SK-N-SH treated with all-trans-retinoic acid at 6 μM for 48 hours (cell line): ENCODE measurements at regions not wholly inside any gene's neighbourhood (a gene's known extent, or its start where the extent isn't known, plus 50 kb on each side); places are given as distances from the start of the nearest gene placed in this dataset.
A peak's percentile ranks its signal among the peaks of the same experiment; 100 is the strongest.
"Not testable (repeated sequence)": the region's sequence is repeated elsewhere in the genome, so short reads cannot be mapped to it uniquely, and the experiment has no call there.

Experiments used
- ATAC-seq: fragments of 200-7000 bp; cut with Tn5 transposase; 3 replicates; pipeline ENCODE4 v1.9.1; 2020; ENCODE audit warnings: mild to moderate bottlenecking, moderate library complexity
- ARNTL ChIP-seq: fragments of 450-650 bp; formaldehyde crosslinking; IDR thresholded peaks from 2 replicates; pipeline ENCODE4 v1.5.0; 2020; ENCODE audit warnings: low read depth, mild to moderate bottlenecking, moderate library complexity, borderline replicate concordance
- BACH2 ChIP-seq: fragments of 250-450 bp; sonication (Bioruptor Pico); IDR thresholded peaks from 2 replicates; pipeline ENCODE4 v1.9.0; 2021; ENCODE audit warnings: mild to moderate bottlenecking, borderline replicate concordance
- CSDC2 ChIP-seq: fragments of 250-450 bp; sonication (Bioruptor Pico); IDR thresholded peaks from 2 replicates; pipeline ENCODE4 v1.5.0; 2020; ENCODE audit warnings: mild to moderate bottlenecking, moderate library complexity
- ESRRG ChIP-seq: fragments of 250-450 bp; sonication (Bioruptor Pico); IDR thresholded peaks from 2 replicates; pipeline ENCODE4 v1.6.1; 2021; ENCODE audit warnings: mild to moderate bottlenecking
- GLIS3 ChIP-seq: fragments of 250-450 bp; sonication (Bioruptor Pico); IDR thresholded peaks from 2 replicates; pipeline ENCODE4 v1.5.0; 2020; ENCODE audit warnings: mild to moderate bottlenecking, moderate library complexity
- ISL1 ChIP-seq: fragments of 250-450 bp; sonication (Bioruptor Pico); IDR thresholded peaks from 2 replicates; pipeline ENCODE4 v2.1.2; 2022; ENCODE audit warnings: mild to moderate bottlenecking, moderate library complexity
- OSR1 ChIP-seq: fragments of 250-450 bp; sonication (Bioruptor Pico); IDR thresholded peaks from 2 replicates; pipeline ENCODE4 v1.8.0; 2022; ENCODE audit warnings: moderate library complexity, mild to moderate bottlenecking, inconsistent platforms
- PPARA ChIP-seq: fragments of 250-450 bp; sonication (Bioruptor Pico); IDR thresholded peaks from 2 replicates; pipeline ENCODE4 v1.5.0; 2020; ENCODE audit warnings: mild to moderate bottlenecking, borderline replicate concordance
- RARB ChIP-seq: fragments of 250-450 bp; sonication (Bioruptor Pico); IDR thresholded peaks from 2 replicates; pipeline ENCODE4 v1.8.0; 2021; ENCODE audit warnings: mild to moderate bottlenecking, moderate library complexity
- SNAI2 ChIP-seq: fragments of 250-450 bp; sonication (Bioruptor Pico); IDR thresholded peaks from 2 replicates; pipeline ENCODE4 v1.5.0; 2020; ENCODE audit warnings: mild to moderate bottlenecking, moderate library complexity
- TCF4 ChIP-seq: fragments of 250-450 bp; sonication (Bioruptor Pico); IDR thresholded peaks from 2 replicates; pipeline ENCODE4 v1.8.0; 2021; ENCODE audit warnings: mild to moderate bottlenecking, moderate library complexity, borderline replicate concordance
- TOX ChIP-seq: fragments of 250-450 bp; sonication (Bioruptor Pico); IDR thresholded peaks from 2 replicates; pipeline ENCODE4 v1.8.0; 2021; ENCODE audit warnings: mild to moderate bottlenecking, moderate library complexity, borderline replicate concordance
- ZC3H10 ChIP-seq: fragments of 250-450 bp; sonication (Bioruptor Pico); IDR thresholded peaks from 2 replicates; pipeline ENCODE4 v1.5.1; 2021; ENCODE audit warnings: mild to moderate bottlenecking, moderate library complexity
- ZFP30 ChIP-seq: fragments of 450-650 bp; formaldehyde crosslinking; IDR thresholded peaks from 2 replicates; pipeline ENCODE4 v1.5.0; 2022; ENCODE audit warnings: mild to moderate bottlenecking, moderate library complexity
- ZNF565 ChIP-seq: fragments of 450-650 bp; formaldehyde crosslinking; conservative IDR thresholded peaks from 2 replicates; pipeline ENCODE4 v1.5.0; 2020; ENCODE audit warnings: low read depth, mild to moderate bottlenecking, moderate library complexity
- ZNF70 ChIP-seq: fragments of 450-650 bp; formaldehyde crosslinking; IDR thresholded peaks from 2 replicates; pipeline ENCODE4 v1.5.0; 2020; ENCODE audit warnings: mild to moderate bottlenecking, moderate library complexity
- ZNF8 ChIP-seq: fragments of 450-650 bp; formaldehyde crosslinking; IDR thresholded peaks from 2 replicates; pipeline ENCODE4 v1.5.0; 2020; ENCODE audit warnings: mild to moderate bottlenecking, moderate library complexity
- TF ChIP-seq, protein P1 (sequence below): fragments of 250-450 bp; sonication (Bioruptor Pico); IDR thresholded peaks from 2 replicates; pipeline ENCODE4 v1.5.1; 2020; ENCODE audit warnings: low read depth, mild to moderate bottlenecking, moderate library complexity
- TF ChIP-seq, protein P2 (sequence below): fragments of 250-450 bp; sonication (Bioruptor Pico); IDR thresholded peaks from 2 replicates; pipeline ENCODE4 v1.5.0; 2020; ENCODE audit warnings: mild to moderate bottlenecking, moderate library complexity
- TF ChIP-seq, protein P3 (sequence below): fragments of 250-450 bp; sonication (Bioruptor Pico); IDR thresholded peaks from 2 replicates; pipeline ENCODE4 v1.5.1; 2021; ENCODE audit warnings: mild to moderate bottlenecking, moderate library complexity
- TF ChIP-seq, protein P4 (sequence below): fragments of 250-450 bp; sonication (Bioruptor Pico); IDR thresholded peaks from 2 replicates; pipeline ENCODE4 v1.8.0; 2020; ENCODE audit warnings: mild to moderate bottlenecking, moderate library complexity, borderline replicate concordance

DNA sequence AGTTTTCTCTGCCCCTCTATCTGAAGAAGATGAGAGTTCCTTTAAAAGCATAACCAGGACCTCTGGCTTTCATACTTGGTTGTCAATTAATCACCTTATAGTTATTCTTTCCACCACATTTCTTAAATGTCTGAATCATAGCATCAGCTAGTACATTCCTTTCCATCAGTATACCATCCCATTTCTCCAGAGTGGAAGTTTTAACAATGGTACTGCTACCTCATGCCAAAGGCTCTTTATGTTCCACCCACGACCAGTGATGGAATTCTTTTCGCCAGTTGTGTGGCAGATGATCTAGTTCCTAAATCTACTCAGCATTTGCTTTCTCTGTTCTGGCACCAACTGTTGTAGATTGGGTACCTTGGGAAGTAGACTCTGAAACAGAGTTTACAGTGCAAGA is 379.8 kb downstream of the ZNF674 start:
- peak; percentile 87 for ATAC-seq
- TF ChIP-seq ISL1 (CRISPR knock-in tag): no peak
- no peak for TF ChIP-seq TOX (CRISPR knock-in tag)
- no peak for TF ChIP-seq TCF4 (CRISPR knock-in tag)
- TF ChIP-seq BACH2: no peak
- no peak for TF ChIP-seq OSR1 (CRISPR knock-in tag)
- no peak for TF ChIP-seq PPARA
- no peak for TF ChIP-seq GLIS3 (CRISPR knock-in tag)
- TF ChIP-seq, protein P1, sequence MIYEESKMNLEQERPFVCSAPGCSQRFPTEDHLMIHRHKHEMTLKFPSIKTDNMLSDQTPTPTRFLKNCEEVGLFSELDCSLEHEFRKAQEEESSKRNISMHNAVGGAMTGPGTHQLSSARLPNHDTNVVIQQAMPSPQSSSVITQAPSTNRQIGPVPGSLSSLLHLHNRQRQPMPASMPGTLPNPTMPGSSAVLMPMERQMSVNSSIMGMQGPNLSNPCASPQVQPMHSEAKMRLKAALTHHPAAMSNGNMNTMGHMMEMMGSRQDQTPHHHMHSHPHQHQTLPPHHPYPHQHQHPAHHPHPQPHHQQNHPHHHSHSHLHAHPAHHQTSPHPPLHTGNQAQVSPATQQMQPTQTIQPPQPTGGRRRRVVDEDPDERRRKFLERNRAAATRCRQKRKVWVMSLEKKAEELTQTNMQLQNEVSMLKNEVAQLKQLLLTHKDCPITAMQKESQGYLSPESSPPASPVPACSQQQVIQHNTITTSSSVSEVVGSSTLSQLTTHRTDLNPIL (CRISPR knock-in tag): no peak
- no peak for TF ChIP-seq ZNF70 (CRISPR knock-in tag)
- TF ChIP-seq ZFP30 (CRISPR knock-in tag): no peak
- no peak for TF ChIP-seq CSDC2 (CRISPR knock-in tag)
- TF ChIP-seq, protein P2, sequence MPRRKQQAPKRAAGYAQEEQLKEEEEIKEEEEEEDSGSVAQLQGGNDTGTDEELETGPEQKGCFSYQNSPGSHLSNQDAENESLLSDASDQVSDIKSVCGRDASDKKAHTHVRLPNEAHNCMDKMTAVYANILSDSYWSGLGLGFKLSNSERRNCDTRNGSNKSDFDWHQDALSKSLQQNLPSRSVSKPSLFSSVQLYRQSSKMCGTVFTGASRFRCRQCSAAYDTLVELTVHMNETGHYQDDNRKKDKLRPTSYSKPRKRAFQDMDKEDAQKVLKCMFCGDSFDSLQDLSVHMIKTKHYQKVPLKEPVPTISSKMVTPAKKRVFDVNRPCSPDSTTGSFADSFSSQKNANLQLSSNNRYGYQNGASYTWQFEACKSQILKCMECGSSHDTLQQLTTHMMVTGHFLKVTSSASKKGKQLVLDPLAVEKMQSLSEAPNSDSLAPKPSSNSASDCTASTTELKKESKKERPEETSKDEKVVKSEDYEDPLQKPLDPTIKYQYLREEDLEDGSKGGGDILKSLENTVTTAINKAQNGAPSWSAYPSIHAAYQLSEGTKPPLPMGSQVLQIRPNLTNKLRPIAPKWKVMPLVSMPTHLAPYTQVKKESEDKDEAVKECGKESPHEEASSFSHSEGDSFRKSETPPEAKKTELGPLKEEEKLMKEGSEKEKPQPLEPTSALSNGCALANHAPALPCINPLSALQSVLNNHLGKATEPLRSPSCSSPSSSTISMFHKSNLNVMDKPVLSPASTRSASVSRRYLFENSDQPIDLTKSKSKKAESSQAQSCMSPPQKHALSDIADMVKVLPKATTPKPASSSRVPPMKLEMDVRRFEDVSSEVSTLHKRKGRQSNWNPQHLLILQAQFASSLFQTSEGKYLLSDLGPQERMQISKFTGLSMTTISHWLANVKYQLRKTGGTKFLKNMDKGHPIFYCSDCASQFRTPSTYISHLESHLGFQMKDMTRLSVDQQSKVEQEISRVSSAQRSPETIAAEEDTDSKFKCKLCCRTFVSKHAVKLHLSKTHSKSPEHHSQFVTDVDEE (CRISPR knock-in tag): no peak
- TF ChIP-seq RARB: no peak
- no peak for TF ChIP-seq ARNTL (CRISPR knock-in tag)
- no peak for TF ChIP-seq ZNF565 (CRISPR knock-in tag)
- TF ChIP-seq, protein P3, sequence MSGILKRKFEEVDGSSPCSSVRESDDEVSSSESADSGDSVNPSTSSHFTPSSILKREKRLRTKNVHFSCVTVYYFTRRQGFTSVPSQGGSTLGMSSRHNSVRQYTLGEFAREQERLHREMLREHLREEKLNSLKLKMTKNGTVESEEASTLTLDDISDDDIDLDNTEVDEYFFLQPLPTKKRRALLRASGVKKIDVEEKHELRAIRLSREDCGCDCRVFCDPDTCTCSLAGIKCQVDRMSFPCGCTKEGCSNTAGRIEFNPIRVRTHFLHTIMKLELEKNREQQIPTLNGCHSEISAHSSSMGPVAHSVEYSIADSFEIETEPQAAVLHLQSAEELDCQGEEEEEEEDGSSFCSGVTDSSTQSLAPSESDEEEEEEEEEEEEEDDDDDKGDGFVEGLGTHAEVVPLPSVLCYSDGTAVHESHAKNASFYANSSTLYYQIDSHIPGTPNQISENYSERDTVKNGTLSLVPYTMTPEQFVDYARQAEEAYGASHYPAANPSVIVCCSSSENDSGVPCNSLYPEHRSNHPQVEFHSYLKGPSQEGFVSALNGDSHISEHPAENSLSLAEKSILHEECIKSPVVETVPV (CRISPR knock-in tag): no peak
- no peak for TF ChIP-seq SNAI2 (CRISPR knock-in tag)
- TF ChIP-seq ZNF8: no peak

DNA sequence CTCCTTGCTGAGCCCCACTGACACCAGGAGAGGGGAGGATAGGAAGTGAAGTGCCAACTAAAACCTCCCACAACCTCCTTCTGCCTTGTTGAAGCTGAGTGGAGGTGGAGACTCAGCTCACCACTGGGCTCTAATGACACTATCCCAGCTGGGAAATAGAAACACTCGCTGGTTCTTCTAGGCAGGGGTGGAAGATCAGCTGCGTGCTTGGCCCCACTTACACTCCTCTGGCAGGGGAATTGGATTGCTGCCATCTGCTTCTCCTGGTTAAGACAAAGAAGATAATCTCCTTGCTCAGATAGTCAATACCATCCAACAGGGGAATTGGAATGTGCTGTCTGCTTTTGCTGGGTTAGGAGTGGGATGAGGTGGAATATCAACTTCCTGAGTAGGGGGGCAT is 392.5 kb downstream of the ZNF674 start:
- ATAC-seq: no peak; the same call in 2 of the 3 replicates
- TF ChIP-seq, protein P3 (CRISPR knock-in tag): no peak
- TF ChIP-seq ZC3H10 (CRISPR knock-in tag): no peak
- TF ChIP-seq, protein P1 (CRISPR knock-in tag): no peak
- no peak for TF ChIP-seq PPARA
- TF ChIP-seq, protein P4, sequence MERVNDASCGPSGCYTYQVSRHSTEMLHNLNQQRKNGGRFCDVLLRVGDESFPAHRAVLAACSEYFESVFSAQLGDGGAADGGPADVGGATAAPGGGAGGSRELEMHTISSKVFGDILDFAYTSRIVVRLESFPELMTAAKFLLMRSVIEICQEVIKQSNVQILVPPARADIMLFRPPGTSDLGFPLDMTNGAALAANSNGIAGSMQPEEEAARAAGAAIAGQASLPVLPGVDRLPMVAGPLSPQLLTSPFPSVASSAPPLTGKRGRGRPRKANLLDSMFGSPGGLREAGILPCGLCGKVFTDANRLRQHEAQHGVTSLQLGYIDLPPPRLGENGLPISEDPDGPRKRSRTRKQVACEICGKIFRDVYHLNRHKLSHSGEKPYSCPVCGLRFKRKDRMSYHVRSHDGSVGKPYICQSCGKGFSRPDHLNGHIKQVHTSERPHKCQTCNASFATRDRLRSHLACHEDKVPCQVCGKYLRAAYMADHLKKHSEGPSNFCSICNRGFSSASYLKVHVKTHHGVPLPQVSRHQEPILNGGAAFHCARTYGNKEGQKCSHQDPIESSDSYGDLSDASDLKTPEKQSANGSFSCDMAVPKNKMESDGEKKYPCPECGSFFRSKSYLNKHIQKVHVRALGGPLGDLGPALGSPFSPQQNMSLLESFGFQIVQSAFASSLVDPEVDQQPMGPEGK: no peak
- TF ChIP-seq ESRRG (CRISPR knock-in tag): no peak
- TF ChIP-seq SNAI2 (CRISPR knock-in tag): no peak
- TF ChIP-seq ISL1 (CRISPR knock-in tag): no peak
- TF ChIP-seq ZNF565 (CRISPR knock-in tag): no peak
- no peak for TF ChIP-seq ZFP30 (CRISPR knock-in tag)
- no peak for TF ChIP-seq ARNTL (CRISPR knock-in tag)

DNA sequence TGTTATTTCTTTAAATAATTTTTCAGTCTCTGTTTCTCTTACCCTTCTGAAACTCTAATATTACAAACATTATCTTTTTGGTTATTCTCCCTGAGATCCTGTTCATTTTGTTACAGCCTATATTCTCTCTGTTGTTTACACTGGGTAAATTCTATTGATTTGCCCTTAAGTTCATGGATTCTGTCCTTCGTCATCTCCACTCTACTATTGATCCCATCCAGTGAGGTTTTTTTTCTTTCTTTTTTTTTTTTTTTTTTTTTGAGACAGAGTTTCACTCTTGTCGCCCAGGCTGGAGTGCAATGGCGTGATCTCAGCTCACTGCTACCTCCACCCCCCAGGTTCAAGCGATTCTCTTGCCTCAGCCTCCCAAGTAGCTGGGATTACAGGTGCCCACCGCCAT is 393.9 kb downstream of the ZNF674 start:
- ATAC-seq: not testable (repeated sequence)
